Hepatocyte (in vitro differentiated cells): ENCODE measurements at regions not wholly inside any gene's neighbourhood (a gene's known extent, or its start where the extent isn't known, plus 50 kb on each side); places are given as distances from the start of the nearest gene placed in this dataset.

Experiments used
- CTCF ChIP-seq: fragments of 200-600 bp; sonication (generic); IDR thresholded peaks from 2 replicates; pipeline ENCODE4 v1.5.1; 2016; ENCODE audit warnings: antibody characterized with exemption, mild to moderate bottlenecking; ENCODE audit not compliant: poor library complexity
- EZH2phosphoT487 ChIP-seq: fragments of 200-600 bp; sonication (generic); IDR thresholded peaks from one replicate; pipeline ENCODE4 v1.6.1; 2018; ENCODE audit warnings: antibody characterized with exemption, mild to moderate bottlenecking, low read depth, moderate library complexity; ENCODE audit not compliant: unreplicated experiment, severe bottlenecking

- TF ChIP-seq CTCF (no peak), EZH2phosphoT487 (no peak)
Measured at GRCh38 chr17:57174591-57174990, 81.7 kb upstream of the MSI2 start.
